ENCODE measurements at regions not wholly inside any gene's neighbourhood (a gene's known extent, or its start where the extent isn't known, plus 50 kb on each side); places are given as distances from the start of the nearest gene placed in this dataset.

GRCh38 chr5:136538534-136538933 is 173.2 kb upstream of the TRPC7 start:
- no peak for DNase-seq (ENCODE audit: low read depth in 3 of 3)

- no peak for DNase-seq (ENCODE audit: low read depth in 3 of 3)
These were observed 163.7 kb upstream of the TRPC7 start for GRCh38 chr5:136529081-136529480.

- DNase-seq (ENCODE audit: low read depth in 3 of 3), result no peak
These were observed 163.2 kb upstream of the TRPC7 start for GRCh38 chr5:136528481-136529030.

- DNase-seq (ENCODE audit: low read depth in 3 of 3), result no peak
These were observed 162.0 kb upstream of the TRPC7 start for GRCh38 chr5:136527311-136527710.

GRCh38 chr5:136526791-136527190 is 161.4 kb upstream of the TRPC7 start:
- no peak for DNase-seq (ENCODE audit: low read depth in 3 of 3)

- no peak for DNase-seq (ENCODE audit: low read depth in 3 of 3)
These were observed 160.7 kb upstream of the TRPC7 start for GRCh38 chr5:136526021-136526420.

GRCh38 chr5:136525597-136525996 is 160.3 kb upstream of the TRPC7 start:
- DNase-seq (ENCODE audit: low read depth in 3 of 3), result no peak

GRCh38 chr5:136522217-136522956 is 157.0 kb upstream of the TRPC7 start:
- DNase-seq (ENCODE audit: low read depth in 3 of 3), result no peak

GRCh38 chr5:136521696-136522095 is 156.4 kb upstream of the TRPC7 start:
- DNase-seq (ENCODE audit: low read depth in 3 of 3), result no peak

GRCh38 chr5:136518814-136519213 is 153.5 kb upstream of the TRPC7 start:
- no peak for DNase-seq (ENCODE audit: low read depth in 3 of 3)

- DNase-seq (ENCODE audit: low read depth in 3 of 3), result no peak
These were observed 152.8 kb upstream of the TRPC7 start for GRCh38 chr5:136518174-136518573.

GRCh38 chr5:136517755-136518154 is 152.4 kb upstream of the TRPC7 start:
- DNase-seq (ENCODE audit: low read depth in 3 of 3), result no peak

GRCh38 chr5:136516637-136517036 is 151.3 kb upstream of the TRPC7 start:
- no peak for DNase-seq (ENCODE audit: low read depth in 3 of 3)

- DNase-seq (ENCODE audit: low read depth in 3 of 3), result no peak
These were observed 148.1 kb upstream of the TRPC7 start for GRCh38 chr5:136513430-136513829.

GRCh38 chr5:136511046-136511445 is 145.7 kb upstream of the TRPC7 start:
- DNase-seq (ENCODE audit: low read depth in 3 of 3), result no peak

GRCh38 chr5:136510481-136510880 is 145.1 kb upstream of the TRPC7 start:
- DNase-seq (ENCODE audit: low read depth in 3 of 3), result no peak

GRCh38 chr5:136506131-136506530 is 140.8 kb upstream of the TRPC7 start:
- no peak for DNase-seq (ENCODE audit: low read depth in 3 of 3)

GRCh38 chr5:136501133-136501532 is 135.8 kb upstream of the TRPC7 start:
- no peak for DNase-seq (ENCODE audit: low read depth in 3 of 3)

GRCh38 chr5:136492587-136492986 is 127.2 kb upstream of the TRPC7 start:
- no peak for DNase-seq (ENCODE audit: low read depth in 3 of 3)

- DNase-seq (ENCODE audit: low read depth in 3 of 3), result no peak
These were observed 126.5 kb upstream of the TRPC7 start for GRCh38 chr5:136491806-136492205.

- DNase-seq (ENCODE audit: low read depth in 3 of 3), result no peak
These were observed 119.5 kb upstream of the TRPC7 start for GRCh38 chr5:136484808-136485325.

GRCh38 chr5:136482206-136482605 is 116.9 kb upstream of the TRPC7 start:
- DNase-seq (ENCODE audit: low read depth in 3 of 3), result no peak

- no peak for DNase-seq (ENCODE audit: low read depth in 3 of 3)
These were observed 109.1 kb upstream of the TRPC7 start for GRCh38 chr5:136474466-136474865.

- DNase-seq (ENCODE audit: low read depth in 3 of 3), result no peak
These were observed 102.3 kb upstream of the TRPC7 start for GRCh38 chr5:136467632-136468031.
